K562 (cell line): ENCODE measurements at regions not wholly inside any gene's neighbourhood (a gene's known extent, or its start where the extent isn't known, plus 50 kb on each side); places are given as distances from the start of the nearest gene placed in this dataset.

Experiments
- ATAC-seq: fragments of 200-7000 bp; cut with Tn5 transposase; 3 replicates; pipeline ENCODE4 v1.9.1; 2020; ENCODE audit warnings: moderate library complexity
- BruUV-seq: library from RNA; stranded (reverse); fragments of 400-500 nt; replicated peaks from 2 replicates; lab custom pipeline; 2021; lab: Mats Ljungman, UMichigan
- CTCF ChIA-PET: fragments of 300-600 bp; formaldehyde crosslinking; extraction: SDS; loops from one replicate; lab custom pipeline; 2021; ENCODE audit warnings: low intra/inter-chr PET ratio; lab: Yijun Ruan, JAX
- POLR2A ChIA-PET: fragments of 300-600, 350-650 bp; sonication (Branson Sonifier 250); formaldehyde crosslinking; extraction: SDS; loops from one replicate; lab custom pipeline; 2021; ENCODE audit warnings: antibody characterized with exemption, inconsistent platforms; lab: Yijun Ruan, JAX
- DNase-seq, 4 experiments: peaks; one replicate each; pipeline versions ENCODE4 v3.0.0 to v3.0.0-alpha.2; 2011 to 2018; ENCODE audit warnings: low spot score in 3 of 4, mixed read lengths in 3 of 4; ENCODE audit errors: extremely low read depth in 1 of 4
- FAIRE-seq: peaks from 2 replicates; lab custom pipeline; 2011; peaks lifted over from hg19 to GRCh38; lab: Jason Lieb, UNC
- H2AFZ ChIP-seq: 2 replicates; pipeline ENCODE4 v1.6.0; 2011; ENCODE audit warnings: low read depth, low read length, control low read depth, inconsistent platforms
- H3K27ac ChIP-seq: fragments of 200-600 bp; 3 replicates; pipeline ENCODE4 v1.8.0; 2011; ENCODE audit warnings: low read depth, mild to moderate bottlenecking, control low read depth, inconsistent platforms, low read length, moderate library complexity, mixed read lengths; ENCODE audit errors: extremely low read depth
- H3K27me3 ChIP-seq, 2 experiments: fragments of 300-600 bp in 1 of 2; 2 replicates in 1 of 2; 3 replicates in 1 of 2; pipeline versions ENCODE4 v1.6.0 to v1.8.0; 2011; ENCODE audit warnings: inconsistent platforms in 2 of 2, low read length in 2 of 2, mild to moderate bottlenecking in 1 of 2, mixed read lengths in 1 of 2, moderate library complexity in 1 of 2; ENCODE audit not compliant: control insufficient read depth in 2 of 2, insufficient read depth in 2 of 2
- H3K36me3 ChIP-seq: fragments of 300-600 bp; 3 replicates; pipeline ENCODE4 v1.8.0; 2011; ENCODE audit warnings: mild to moderate bottlenecking, low read length, inconsistent platforms; ENCODE audit not compliant: control insufficient read depth, insufficient read depth
- H3K4me1 ChIP-seq, 2 experiments: fragments of 200-600 bp in 1 of 2; replicated peaks in 1 of 2; 2 replicates in 1 of 2; 3 replicates in 1 of 2; pipeline versions ENCODE4 v1.5.1 to v1.8.0; 2011; ENCODE audit warnings: inconsistent platforms in 2 of 2, low read length in 2 of 2, mild to moderate bottlenecking in 1 of 2, mixed read lengths in 1 of 2, moderate library complexity in 1 of 2; ENCODE audit not compliant: control insufficient read depth in 2 of 2, insufficient read depth in 2 of 2
- H3K4me2 ChIP-seq: 2 replicates; pipeline ENCODE4 v1.6.1; 2011; ENCODE audit warnings: low read length, control low read depth, inconsistent platforms, mixed read lengths; ENCODE audit not compliant: insufficient read depth
- H3K4me3 ChIP-seq: fragments of 200-600 bp; sonication (generic), shearing (Covaris generic); 2 replicates; pipeline ENCODE4 v1.5.1; 2016; ENCODE audit warnings: control low read depth, inconsistent platforms
- H3K79me2 ChIP-seq: fragments of 200-600 bp; 3 replicates; pipeline ENCODE4 v1.8.0; 2011; ENCODE audit warnings: low read length, inconsistent platforms; ENCODE audit not compliant: control insufficient read depth, insufficient read depth
- H3K9ac ChIP-seq, 2 experiments: 2 replicates each; pipeline versions ENCODE4 v1.6.0 to v1.6.1; 2011; ENCODE audit warnings: low read depth in 2 of 2, low read length in 2 of 2, control low read depth in 1 of 2, inconsistent platforms in 1 of 2, mild to moderate bottlenecking in 1 of 2, mixed read lengths in 1 of 2; ENCODE audit not compliant: insufficient read depth in 1 of 2
- H3K9me1 ChIP-seq: one replicate; pipeline ENCODE4 v1.6.0; 2011; ENCODE audit warnings: inconsistent platforms, mild to moderate bottlenecking, low read length, moderate library complexity; ENCODE audit not compliant: control insufficient read depth, insufficient read depth
- H3K9me3 ChIP-seq: replicated peaks from 2 replicates; pipeline ENCODE4 v1.5.1; 2011; ENCODE audit warnings: low read depth, low read length, inconsistent platforms; ENCODE audit not compliant: control insufficient read depth, insufficient read depth
- H4K20me1 ChIP-seq: replicated peaks from 2 replicates; pipeline ENCODE4 v1.6.1; 2011; ENCODE audit warnings: low read length, inconsistent platforms, mixed read lengths; ENCODE audit not compliant: control insufficient read depth, insufficient read depth
- ARID2 ChIP-seq: fragments of 450-650 bp; IDR thresholded peaks from 2 replicates; pipeline ENCODE4 v1.6.1; 2017; ENCODE audit warnings: antibody characterized with exemption, mild to moderate bottlenecking
- BRF2 ChIP-seq: IDR thresholded peaks from 3 replicates; pipeline ENCODE4 v1.6.1; 2011; ENCODE audit warnings: borderline replicate concordance, mild to moderate bottlenecking; ENCODE audit not compliant: insufficient read length, insufficient read depth
- GTF2B ChIP-seq: IDR thresholded peaks from 2 replicates; pipeline ENCODE4 v1.6.1; 2011; ENCODE audit not compliant: insufficient read length; ENCODE audit errors: extremely low read depth
- SMARCA4 ChIP-seq: fragments of 450-650 bp; IDR thresholded peaks from 2 replicates; pipeline ENCODE4 v1.6.1; 2016
- SOX6 ChIP-seq: fragments of 450-650 bp; IDR thresholded peaks from 2 replicates; pipeline ENCODE4 v1.6.1; 2014; ENCODE audit warnings: mild to moderate bottlenecking
- SREBF2 ChIP-seq: sonication (generic); formaldehyde crosslinking; IDR thresholded peaks from 2 replicates; pipeline ENCODE4 v1.4.0; 2020; ENCODE audit warnings: mild to moderate bottlenecking, missing genetic modification reagents
- STAG1 ChIP-seq: sonication (generic); formaldehyde crosslinking; IDR thresholded peaks from 2 replicates; pipeline ENCODE4 v1.5.0; 2020; ENCODE audit warnings: missing genetic modification reagents, borderline replicate concordance
- TCF7 ChIP-seq: sonication (generic); IDR thresholded peaks from 2 replicates; pipeline ENCODE4 v1.6.1; 2016; ENCODE audit warnings: antibody characterized with exemption, borderline replicate concordance
- TCF7L2 ChIP-seq: fragments of 150-350 bp; IDR thresholded peaks from 2 replicates; pipeline ENCODE4 v1.6.1; 2016; ENCODE audit warnings: low read depth, mild to moderate bottlenecking, low read length, moderate library complexity
- UBTF ChIP-seq, 2 experiments: IDR thresholded peaks; 2 replicates each; pipeline ENCODE4 v1.6.1; 2012; ENCODE audit warnings: improper control_type of control experiment in 2 of 2, low read depth in 2 of 2, low read length in 2 of 2, borderline replicate concordance in 1 of 2
- YY1 ChIP-seq, 3 experiments: IDR thresholded peaks; 2 replicates each; pipeline ENCODE4 v1.6.1; 2011; ENCODE audit warnings: low read length in 2 of 3, mild to moderate bottlenecking in 2 of 3, moderate library complexity in 2 of 3, borderline replicate concordance in 1 of 3, control low read depth in 1 of 3, low read depth in 1 of 3; ENCODE audit not compliant: insufficient read depth in 3 of 3, insufficient replicate concordance in 2 of 3, control insufficient read depth in 1 of 3, insufficient read length in 1 of 3; ENCODE audit errors: extremely low read depth in 1 of 3
- ZBTB8A ChIP-seq: fragments of 450-650 bp; IDR thresholded peaks from 2 replicates; pipeline ENCODE4 v1.6.1; 2018; ENCODE audit warnings: mild to moderate bottlenecking, moderate library complexity; ENCODE audit not compliant: partially characterized antibody
- ZNF253 ChIP-seq: fragments of 250-450 bp; sonication (Bioruptor Pico); conservative IDR thresholded peaks from 2 replicates; pipeline ENCODE4 v1.6.1; 2021; ENCODE audit warnings: mild to moderate bottlenecking
- ZNF518B ChIP-seq: fragments of 250-450 bp; sonication (Bioruptor Pico); IDR thresholded peaks from 2 replicates; pipeline ENCODE4 v1.5.0; 2021; ENCODE audit warnings: mild to moderate bottlenecking, moderate library complexity
- ZNF699 ChIP-seq: fragments of 250-450 bp; sonication (Bioruptor Pico); IDR thresholded peaks from 2 replicates; pipeline ENCODE4 v1.8.0; 2021; ENCODE audit warnings: mild to moderate bottlenecking, moderate library complexity; ENCODE audit not compliant: insufficient replicate concordance
- WGBS: fragments of 100-300 bp; shearing (Covaris generic); methylation state at CpG from one replicate; pipeline ENCODE4 v1.1.6; 2016; ENCODE audit warnings: low coverage, mixed read lengths; ENCODE audit not compliant: insufficient coverage; ENCODE audit errors: missing lambda C conversion rate; 5-methylcytosine and 5-hydroxymethylcytosine counted together
- in situ Hi-C: fragments of 300-500 bp; cut with MboI; formaldehyde crosslinking; loops from 4 replicates; pipeline ENCODE4 v1.15.0; 2018; ENCODE audit warnings: inconsistent platforms, mixed read lengths
- intact Hi-C: fragments of 100-400 bp; cut with micrococcal nuclease; formaldehyde crosslinking; loops from 2 replicates; pipeline ENCODE4 v1.14.2; 2022

GRCh38 chr16:85501900-85502299 is 111.2 kb upstream of the GSE1 start:
- H3K4me2 ChIP-seq = no peak overlapping the region
- peaks cover 14% of the 10 kb centered on the region; the same call in 1 of the 3 replicates for H3K36me3 ChIP-seq
- ATAC-seq (no peak), DNase-seq (no peak), FAIRE-seq (no peak)
- H3K27ac ChIP-seq = no peak overlapping the region
- ChIA-PET POLR2A (interaction anchor here (1.4 to 1.5 kb wide), 3 partner anchors 11 to 50 kb away, joined by 3 to 4 read pairs (median 3); no protein-coding TSS in a partner anchor), CTCF (no interaction called here)
- H3K9me3 ChIP-seq = no peaks in the 10 kb centered on the region
- 90% methylated on average over 9 of the region's 11 CpGs for WGBS
- no peaks in the 10 kb centered on the region for H3K27me3 ChIP-seq
- H3K4me3 ChIP-seq = no peak overlapping the region
- intact Hi-C loops = no loop called here
- BruUV-seq = no TSS peak
- peak overlapping the region in 1 of 2 experiments; percentile 56; a peak in 1 of 4 replicates for H3K9ac ChIP-seq
- H3K79me2 ChIP-seq = no peaks in the 10 kb centered on the region; the same call in 2 of the 3 replicates
- H3K9me1 ChIP-seq = no peaks in the 10 kb centered on the region
- in situ Hi-C loops = no loop called here
- peaks cover 0 to 46% of the 10 kb centered on the region in 2 experiments; a peak in 2 of 5 replicates for H3K4me1 ChIP-seq
- H4K20me1 ChIP-seq = no peaks in the 10 kb centered on the region
- H2AFZ ChIP-seq = no peak overlapping the region
- no peak for TF ChIP-seq STAG1 (CRISPR knock-in tag)
- no peak for TF ChIP-seq SMARCA4
- TF ChIP-seq ZBTB8A = no peak
- no peak for TF ChIP-seq BRF2
- no peak for TF ChIP-seq SOX6
- no peak for TF ChIP-seq UBTF (IDR thresholded peaks at IDR 0.05; ENCODE audit: borderline replicate concordance in 1 of 2, low read depth in 2 of 2, low read length in 2 of 2)
- TF ChIP-seq TCF7L2 = no peak
- TF ChIP-seq ZNF253 (CRISPR knock-in tag) = no peak
- TF ChIP-seq ZNF699 (CRISPR knock-in tag) = no peak
- TF ChIP-seq SREBF2 = no peak
- TF ChIP-seq TCF7 = no peak
- no peak for TF ChIP-seq YY1 (IDR thresholded peaks at IDR 0.05; ENCODE audit: borderline replicate concordance in 1 of 3, control insufficient read depth in 1 of 3, extremely low read depth in 1 of 3, insufficient read depth in 3 of 3, insufficient read length in 1 of 3, insufficient replicate concordance in 2 of 3, low read depth in 1 of 3, low read length in 2 of 3)
- no peak for TF ChIP-seq ARID2
- TF ChIP-seq ZNF518B (CRISPR knock-in tag) = no peak
- no peak for TF ChIP-seq GTF2B
